ENCODE measurements at regions not wholly inside any gene's neighbourhood (a gene's known extent, or its start where the extent isn't known, plus 50 kb on each side); places are given as distances from the start of the nearest gene placed in this dataset.

DNA sequence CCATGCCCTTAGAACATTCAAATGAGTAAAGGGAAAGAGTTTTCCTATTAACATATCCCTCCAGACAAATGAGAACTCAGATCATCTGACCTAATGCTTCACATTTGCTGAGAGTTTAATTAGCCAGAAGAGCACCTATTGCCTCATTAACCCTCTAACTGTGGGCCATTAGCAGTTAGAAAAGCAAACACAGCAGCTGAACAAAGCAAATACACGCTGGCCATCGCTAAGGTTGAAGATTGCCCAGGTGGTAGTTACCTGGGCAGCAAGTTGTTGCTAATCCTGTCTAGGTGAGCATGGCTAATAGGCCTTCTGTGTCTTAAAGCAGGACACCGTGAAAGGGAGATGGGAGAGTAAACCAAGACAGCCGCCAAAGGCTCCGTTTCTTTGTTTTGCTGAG, 49.9 kb upstream of the UCN3 start:
- Histone ChIP-seq H3K27ac (ENCODE audit: insufficient read depth, low read length) (no peak overlapping the region), H2AFZ (replicated peaks; ENCODE audit: low read length, poor library complexity) (no peak overlapping the region), H4K5ac (ENCODE audit: low read depth, low read length) (no peak overlapping the region), H3K4ac (ENCODE audit: low read depth, low read length) (no peak overlapping the region), H2BK15ac (ENCODE audit: low read depth, low read length) (no peak overlapping the region), H2BK20ac (ENCODE audit: low read depth, low read length) (no peak overlapping the region), H3K79me1 (ENCODE audit: low read depth in 1 of 2, low read length in 2 of 2) (no peaks in the 10 kb centered on the region), H3K27me3 (ENCODE audit: control insufficient read depth, insufficient read depth, low read length) (0 out of 2 replicates have a peak, but pooled peaks cover 1% of the 10 kb centered on the region), H2BK120ac (ENCODE audit: low read depth, low read length) (no peak overlapping the region), H3K4me1 (ENCODE audit: control insufficient read depth, insufficient read depth, low read length) (no peaks in the 10 kb centered on the region), H4K20me1 (ENCODE audit: insufficient read depth, low read length) (no peaks in the 10 kb centered on the region), H3K9ac (ENCODE audit: low read depth, low read length) (no peak overlapping the region), H3K9me1 (ENCODE audit: insufficient read depth, low read length) (no peaks in the 10 kb centered on the region), H3K56ac (ENCODE audit: extremely low read depth, insufficient read depth, low read length) (no peak overlapping the region), H3K4me3 (ENCODE audit: insufficient read depth, low read depth, low read length) (no peak overlapping the region), H2BK5ac (ENCODE audit: low read depth, low read length, poor library complexity, severe bottlenecking) (no peak overlapping the region), H3K14ac (replicated peaks; ENCODE audit: low read depth, low read length) (no peak overlapping the region), H3K23ac (ENCODE audit: low read depth, low read length) (no peak overlapping the region), H4K8ac (ENCODE audit: low read depth in 2 of 2, low read length in 2 of 2) (no peak overlapping the region), H4K91ac (ENCODE audit: insufficient read depth, low read depth, low read length) (no peak overlapping the region), H3K9me3 (ENCODE audit: control insufficient read depth, insufficient read depth, low read length) (no peaks in the 10 kb centered on the region), H2AK9ac (replicated peaks; ENCODE audit: low read depth, low read length, poor library complexity) (no peak overlapping the region), H3K36me3 (ENCODE audit: control insufficient read depth, insufficient read depth, low read length) (no peaks in the 10 kb centered on the region), H3K4me2 (ENCODE audit: low read depth, low read length) (no peak overlapping the region), H3K18ac (ENCODE audit: low read depth, low read length) (no peak overlapping the region), H2AK5ac (ENCODE audit: low read depth, low read length) (no peak overlapping the region)
- ATAC-seq (ENCODE audit: low read depth) (no peak), DNase-seq (no peak)
- WGBS, 2 experiments (ENCODE audit: extremely low coverage in 2 of 2, insufficient read length in 1 of 2), result 93% methylated on average over 4 of the region's 5 CpGs; no CpG with 5 or more reads in 1 of the 2 experiments
- dilution Hi-C loops (cut with HindIII; ENCODE audit: low sequenced_read_pairs, unreplicated experiment) (no loop called here), in situ Hi-C loops (cut with MboI; ENCODE audit: low sequenced_read_pairs) (no loop called here), intact Hi-C loops (cut with micrococcal nuclease) (no loop called here)
- POLR2A ChIA-PET (ENCODE audit: unreplicated experiment), result no interaction called here
- TF ChIP-seq NFE2L2 (IDR thresholded peaks at IDR 0.05; ENCODE audit: low read depth, low read length) (no peak), CTCF (conservative IDR thresholded peaks at IDR 0.05; ENCODE audit: low read depth, low read length) (no peak), FOS (IDR thresholded peaks at IDR 0.05; ENCODE audit: low read depth, low read length) (no peak), MXI1 (IDR thresholded peaks at IDR 0.05; ENCODE audit: borderline replicate concordance, low read depth, low read length) (no peak), BHLHE40 (IDR thresholded peaks at IDR 0.05; ENCODE audit: low read depth, low read length) (no peak), MAZ (IDR thresholded peaks at IDR 0.05; ENCODE audit: borderline replicate concordance, low read depth, low read length) (no peak), CEBPB (IDR thresholded peaks at IDR 0.05; ENCODE audit: low read depth, low read length) (no peak), RCOR1 (IDR thresholded peaks at IDR 0.05; ENCODE audit: insufficient replicate concordance, low read length) (no peak), MAFK (IDR thresholded peaks at IDR 0.05; ENCODE audit: low read depth, low read length) (no peak), RAD21 (IDR thresholded peaks at IDR 0.05; ENCODE audit: low read length) (no peak), POLR2A (IDR thresholded peaks at IDR 0.05; ENCODE audit: low read depth, low read length) (no peak), RFX5 (IDR thresholded peaks at IDR 0.05; ENCODE audit: low read depth, low read length) (no peak), CHD1 (IDR thresholded peaks at IDR 0.05; ENCODE audit: low read depth, low read length) (no peak), SMC3 (IDR thresholded peaks at IDR 0.05; ENCODE audit: low read depth, low read length) (no peak)
- TF ChIP-seq, protein P1, sequence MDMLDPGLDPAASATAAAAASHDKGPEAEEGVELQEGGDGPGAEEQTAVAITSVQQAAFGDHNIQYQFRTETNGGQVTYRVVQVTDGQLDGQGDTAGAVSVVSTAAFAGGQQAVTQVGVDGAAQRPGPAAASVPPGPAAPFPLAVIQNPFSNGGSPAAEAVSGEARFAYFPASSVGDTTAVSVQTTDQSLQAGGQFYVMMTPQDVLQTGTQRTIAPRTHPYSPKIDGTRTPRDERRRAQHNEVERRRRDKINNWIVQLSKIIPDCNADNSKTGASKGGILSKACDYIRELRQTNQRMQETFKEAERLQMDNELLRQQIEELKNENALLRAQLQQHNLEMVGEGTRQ (IDR thresholded peaks at IDR 0.05; ENCODE audit: low read depth, low read length), result no peak
- TF ChIP-seq, protein P2, sequence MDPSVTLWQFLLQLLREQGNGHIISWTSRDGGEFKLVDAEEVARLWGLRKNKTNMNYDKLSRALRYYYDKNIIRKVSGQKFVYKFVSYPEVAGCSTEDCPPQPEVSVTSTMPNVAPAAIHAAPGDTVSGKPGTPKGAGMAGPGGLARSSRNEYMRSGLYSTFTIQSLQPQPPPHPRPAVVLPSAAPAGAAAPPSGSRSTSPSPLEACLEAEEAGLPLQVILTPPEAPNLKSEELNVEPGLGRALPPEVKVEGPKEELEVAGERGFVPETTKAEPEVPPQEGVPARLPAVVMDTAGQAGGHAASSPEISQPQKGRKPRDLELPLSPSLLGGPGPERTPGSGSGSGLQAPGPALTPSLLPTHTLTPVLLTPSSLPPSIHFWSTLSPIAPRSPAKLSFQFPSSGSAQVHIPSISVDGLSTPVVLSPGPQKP (IDR thresholded peaks at IDR 0.05; ENCODE audit: borderline replicate concordance, low read depth, low read length), result no peak
- BruUV-seq (replicated peaks), result no TSS peak
- CTCF ChIA-PET, result no interaction called here
